Astrocyte (in vitro differentiated cells and primary cell): ENCODE measurements at regions not wholly inside any gene's neighbourhood (a gene's known extent, or its start where the extent isn't known, plus 50 kb on each side); places are given as distances from the start of the nearest gene placed in this dataset.

Experiments used
- DNase-seq: peaks from one replicate; pipeline ENCODE4 v3.0.0-alpha.2; 2010; ENCODE audit warnings: low read depth
- FAIRE-seq: peaks from 2 replicates; lab custom pipeline; 2011; peaks lifted over from hg19 to GRCh38; lab: Jason Lieb, UNC
- H2AFZ ChIP-seq: 2 replicates; pipeline ENCODE4 v1.6.0; 2012; ENCODE audit warnings: low read depth, low read length, inconsistent platforms
- H3K27ac ChIP-seq: 2 replicates; pipeline ENCODE4 v1.5.1; 2011; ENCODE audit warnings: low read depth, low read length, inconsistent platforms
- H3K27me3 ChIP-seq: 2 replicates; pipeline ENCODE4 v1.6.0; 2011; ENCODE audit warnings: low read length, inconsistent platforms; ENCODE audit not compliant: insufficient read depth
- H3K36me3 ChIP-seq: 2 replicates; pipeline ENCODE4 v1.5.1; 2011; ENCODE audit warnings: low read length, inconsistent platforms; ENCODE audit not compliant: insufficient read depth
- H3K4me1 ChIP-seq: 2 replicates; pipeline ENCODE4 v1.5.1; 2011; ENCODE audit warnings: low read length, inconsistent platforms; ENCODE audit not compliant: insufficient read depth
- H3K4me2 ChIP-seq: 2 replicates; pipeline ENCODE4 v1.6.0; 2012; ENCODE audit warnings: low read length, inconsistent platforms
- H3K4me3 ChIP-seq: 2 replicates; pipeline ENCODE4 v1.5.1; 2011; ENCODE audit warnings: low read depth, mild to moderate bottlenecking, low read length, inconsistent platforms; ENCODE audit not compliant: insufficient read depth
- H3K79me2 ChIP-seq: 2 replicates; pipeline ENCODE4 v1.6.0; 2012; ENCODE audit warnings: mild to moderate bottlenecking, low read length, inconsistent platforms; ENCODE audit not compliant: insufficient read depth
- H3K9ac ChIP-seq: 2 replicates; pipeline ENCODE4 v1.6.0; 2012; ENCODE audit warnings: mild to moderate bottlenecking, low read length, inconsistent platforms
- H3K9me3 ChIP-seq: 2 replicates; pipeline ENCODE4 v1.5.1; 2012; ENCODE audit warnings: low read depth, mild to moderate bottlenecking, low read length, inconsistent platforms; ENCODE audit not compliant: insufficient read depth
- H4K20me1 ChIP-seq: 2 replicates; pipeline ENCODE4 v1.6.0; 2012; ENCODE audit warnings: low read length, inconsistent platforms; ENCODE audit not compliant: insufficient read depth
- H3K27ac Mint-ChIP-seq: one replicate; pipeline ENCODE4 v1.8.0; 2021; ENCODE audit warnings: mild to moderate bottlenecking, mixed read lengths; ENCODE audit not compliant: unreplicated experiment
- H3K27me3 Mint-ChIP-seq: one replicate; pipeline ENCODE4 v1.8.0; 2021; ENCODE audit warnings: low read depth, mixed read lengths; ENCODE audit not compliant: unreplicated experiment
- H3K36me3 Mint-ChIP-seq: one replicate; pipeline ENCODE4 v1.8.0; 2021; ENCODE audit warnings: low read depth, mixed read lengths; ENCODE audit not compliant: unreplicated experiment
- H3K4me1 Mint-ChIP-seq: one replicate; pipeline ENCODE4 v1.8.0; 2021; ENCODE audit warnings: low read depth, mixed read lengths; ENCODE audit not compliant: unreplicated experiment
- H3K4me3 Mint-ChIP-seq: one replicate; pipeline ENCODE4 v1.8.0; 2021; ENCODE audit warnings: mild to moderate bottlenecking, moderate library complexity, mixed read lengths; ENCODE audit not compliant: unreplicated experiment
- H3K9me3 Mint-ChIP-seq: one replicate; pipeline ENCODE4 v1.8.0; 2021; ENCODE audit warnings: mild to moderate bottlenecking, mixed read lengths; ENCODE audit not compliant: unreplicated experiment
- EZH2 ChIP-seq: IDR thresholded peaks from 2 replicates; pipeline ENCODE4 v1.6.1; 2012; ENCODE audit warnings: mild to moderate bottlenecking, low read length, inconsistent platforms; ENCODE audit not compliant: insufficient read depth
- TF ChIP-seq, protein P1 (sequence below): IDR thresholded peaks from 2 replicates; pipeline ENCODE4 v1.5.1; 2011; ENCODE audit warnings: low read depth, mild to moderate bottlenecking, inconsistent platforms, low read length, moderate library complexity; ENCODE audit not compliant: insufficient read depth

GRCh38 chr2:177148477-177149154 is 64.0 kb upstream of the HNRNPA3 start:
- Histone ChIP-seq H3K9ac (peak overlapping the region; percentile 44), H3K27me3 (peaks cover 34% of the 10 kb centered on the region), H2AFZ (peak overlapping the region; percentile 78), H3K9me3 (no peaks in the 10 kb centered on the region), H3K36me3 (no peaks in the 10 kb centered on the region), H4K20me1 (no peaks in the 10 kb centered on the region), H3K79me2 (no peaks in the 10 kb centered on the region), H3K27ac (no peak overlapping the region), H3K4me1 (peaks cover 6% of the 10 kb centered on the region), H3K4me2 (peak overlapping the region; percentile 94), H3K4me3 (peak overlapping the region; percentile 65)
- TF ChIP-seq EZH2, result no peak
- TF ChIP-seq, protein P1, sequence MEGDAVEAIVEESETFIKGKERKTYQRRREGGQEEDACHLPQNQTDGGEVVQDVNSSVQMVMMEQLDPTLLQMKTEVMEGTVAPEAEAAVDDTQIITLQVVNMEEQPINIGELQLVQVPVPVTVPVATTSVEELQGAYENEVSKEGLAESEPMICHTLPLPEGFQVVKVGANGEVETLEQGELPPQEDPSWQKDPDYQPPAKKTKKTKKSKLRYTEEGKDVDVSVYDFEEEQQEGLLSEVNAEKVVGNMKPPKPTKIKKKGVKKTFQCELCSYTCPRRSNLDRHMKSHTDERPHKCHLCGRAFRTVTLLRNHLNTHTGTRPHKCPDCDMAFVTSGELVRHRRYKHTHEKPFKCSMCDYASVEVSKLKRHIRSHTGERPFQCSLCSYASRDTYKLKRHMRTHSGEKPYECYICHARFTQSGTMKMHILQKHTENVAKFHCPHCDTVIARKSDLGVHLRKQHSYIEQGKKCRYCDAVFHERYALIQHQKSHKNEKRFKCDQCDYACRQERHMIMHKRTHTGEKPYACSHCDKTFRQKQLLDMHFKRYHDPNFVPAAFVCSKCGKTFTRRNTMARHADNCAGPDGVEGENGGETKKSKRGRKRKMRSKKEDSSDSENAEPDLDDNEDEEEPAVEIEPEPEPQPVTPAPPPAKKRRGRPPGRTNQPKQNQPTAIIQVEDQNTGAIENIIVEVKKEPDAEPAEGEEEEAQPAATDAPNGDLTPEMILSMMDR, result peak; percentile 94
- no peaks in the 10 kb centered on the region for H3K36me3 Mint-ChIP-seq
- peaks cover 9% of the 10 kb centered on the region for H3K27me3 Mint-ChIP-seq
- FAIRE-seq (no peak), DNase-seq (peak; percentile 37)
- peak overlapping the region; percentile 82 for H3K4me3 Mint-ChIP-seq
- peaks cover 2% of the 10 kb centered on the region for H3K4me1 Mint-ChIP-seq
- no peaks in the 10 kb centered on the region for H3K9me3 Mint-ChIP-seq
- H3K27ac Mint-ChIP-seq, result peak overlapping the region; percentile 14

GRCh38 chr2:177149155-177149503 is 63.5 kb upstream of the HNRNPA3 start:
- H3K9ac ChIP-seq, result no peak overlapping the region
- peaks cover 34% of the 10 kb centered on the region for H3K27me3 ChIP-seq
- H4K20me1 ChIP-seq, result no peaks in the 10 kb centered on the region
- H3K9me3 ChIP-seq, result no peaks in the 10 kb centered on the region
- H3K79me2 ChIP-seq, result no peaks in the 10 kb centered on the region
- H3K4me2 ChIP-seq, result peak overlapping the region; percentile 94
- H3K27me3 Mint-ChIP-seq, result peaks cover 9% of the 10 kb centered on the region
- DNase-seq (no peak), FAIRE-seq (no peak)
- H3K36me3 Mint-ChIP-seq, result no peaks in the 10 kb centered on the region
- peak overlapping the region; percentile 78 for H2AFZ ChIP-seq
- peak overlapping the region; percentile 82 for H3K4me3 Mint-ChIP-seq
- no peak for TF ChIP-seq EZH2
- TF ChIP-seq, protein P1, result no peak
- peaks cover 6% of the 10 kb centered on the region for H3K4me1 ChIP-seq
- H3K4me1 Mint-ChIP-seq, result peaks cover 2% of the 10 kb centered on the region
- no peaks in the 10 kb centered on the region for H3K9me3 Mint-ChIP-seq
- no peaks in the 10 kb centered on the region for H3K36me3 ChIP-seq
- peak overlapping the region; percentile 14 for H3K27ac Mint-ChIP-seq
- H3K4me3 ChIP-seq, result no peak overlapping the region
- no peak overlapping the region for H3K27ac ChIP-seq

GRCh38 chr2:177153805-177154204 is 58.8 kb upstream of the HNRNPA3 start:
- Histone ChIP-seq H4K20me1 (no peaks in the 10 kb centered on the region), H3K9ac (no peak overlapping the region), H3K27me3 (peaks cover 20% of the 10 kb centered on the region), H3K79me2 (no peaks in the 10 kb centered on the region), H2AFZ (no peak overlapping the region), H3K9me3 (no peaks in the 10 kb centered on the region), H3K4me3 (no peak overlapping the region), H3K4me1 (peaks cover under 1% of the 10 kb centered on the region), H3K27ac (no peak overlapping the region), H3K4me2 (no peak overlapping the region), H3K36me3 (no peaks in the 10 kb centered on the region)
- H3K9me3 Mint-ChIP-seq, result no peaks in the 10 kb centered on the region
- no peaks in the 10 kb centered on the region for H3K36me3 Mint-ChIP-seq
- FAIRE-seq (no peak), DNase-seq (no peak)
- no peak overlapping the region for H3K27ac Mint-ChIP-seq
- H3K4me1 Mint-ChIP-seq, result peaks cover 2% of the 10 kb centered on the region
- no peak overlapping the region for H3K4me3 Mint-ChIP-seq
- no peak for TF ChIP-seq EZH2
- TF ChIP-seq, protein P1, result no peak
- H3K27me3 Mint-ChIP-seq, result peaks cover 7% of the 10 kb centered on the region
